HepG2 (cell line): ENCODE measurements at regions not wholly inside any gene's neighbourhood (a gene's known extent, or its start where the extent isn't known, plus 50 kb on each side); places are given as distances from the start of the nearest gene placed in this dataset.

Experiments used
- ATAC-seq: fragments of 200-7000 bp; cut with Tn5 transposase; 3 replicates; pipeline ENCODE4 v1.9.1; 2020; ENCODE audit warnings: mild to moderate bottlenecking, moderate library complexity
- BruUV-seq: library from RNA; stranded (reverse); fragments of 400-500 nt; replicated peaks from 2 replicates; lab custom pipeline; 2021; lab: Mats Ljungman, UMichigan
- CTCF ChIA-PET: fragments of 300-600 bp; formaldehyde crosslinking; extraction: SDS; loops from one replicate; lab custom pipeline; 2021; ENCODE audit warnings: low total read pairs, inconsistent platforms, low intra/inter-chr PET ratio; lab: Yijun Ruan, JAX
- POLR2A ChIA-PET: fragments of 350-600 bp; sonication (Branson Sonifier 250); formaldehyde crosslinking; loops from one replicate; lab custom pipeline; 2020; ENCODE audit warnings: antibody characterized with exemption, inconsistent platforms; lab: Yijun Ruan, JAX
- DNase-seq: peaks from one replicate; pipeline ENCODE4 v3.0.0-alpha.2; 2015; ENCODE audit warnings: low spot score
- FAIRE-seq: peaks from 3 replicates; lab custom pipeline; 2011; peaks lifted over from hg19 to GRCh38; lab: Jason Lieb, UNC
- H2AFZ ChIP-seq: one replicate; pipeline ENCODE4 v1.6.1; 2011; ENCODE audit warnings: low read length, inconsistent platforms
- H3K27ac ChIP-seq: fragments of 300-600 bp; 3 replicates; pipeline ENCODE4 v1.8.0; 2011; ENCODE audit warnings: mixed run types, mild to moderate bottlenecking, mixed read lengths, low read length, inconsistent platforms; ENCODE audit not compliant: insufficient read depth; ENCODE audit errors: extremely low read length
- H3K27me3 ChIP-seq, 2 experiments: fragments of 200-600 bp in 1 of 2; 2 replicates in 1 of 2; 3 replicates in 1 of 2; pipeline versions ENCODE4 v1.6.0 to v1.8.0; 2011; ENCODE audit warnings: low read length in 2 of 2, mild to moderate bottlenecking in 2 of 2, moderate library complexity in 2 of 2, inconsistent platforms in 1 of 2; ENCODE audit not compliant: insufficient read depth in 2 of 2, control insufficient read depth in 1 of 2
- H3K36me3 ChIP-seq, 2 experiments: fragments of 200-600 bp in 1 of 2; replicated peaks in 1 of 2; 2 replicates in 1 of 2; 3 replicates in 1 of 2; pipeline versions ENCODE4 v1.5.1 to v1.8.0; 2011; ENCODE audit warnings: low read length in 2 of 2, inconsistent platforms in 1 of 2; ENCODE audit not compliant: insufficient read depth in 2 of 2, control insufficient read depth in 1 of 2
- H3K4me1 ChIP-seq: 2 replicates; pipeline ENCODE4 v1.5.1; 2012; ENCODE audit warnings: low read length, inconsistent platforms; ENCODE audit not compliant: insufficient read depth
- H3K4me2 ChIP-seq: 2 replicates; pipeline ENCODE4 v1.6.0; 2011; ENCODE audit warnings: low read depth, low read length, inconsistent platforms
- H3K4me3 ChIP-seq, 3 experiments: fragments of 200-600 bp in 1 of 3; sonication (generic), shearing (Covaris generic) in 1 of 3; replicated peaks in 1 of 3; 2 replicates each; pipeline ENCODE4 v1.5.1; 2011 to 2016; ENCODE audit warnings: low read length in 3 of 3, inconsistent platforms in 2 of 3, low read depth in 2 of 3, mild to moderate bottlenecking in 2 of 3, control low read depth in 1 of 3, mixed read lengths in 1 of 3; ENCODE audit not compliant: insufficient read depth in 1 of 3
- H3K79me2 ChIP-seq: one replicate; pipeline ENCODE4 v1.6.1; 2011; ENCODE audit warnings: low read length, inconsistent platforms; ENCODE audit not compliant: insufficient read depth
- H3K9ac ChIP-seq: 2 replicates; pipeline ENCODE4 v1.6.0; 2011; ENCODE audit warnings: mild to moderate bottlenecking, low read depth, low read length, inconsistent platforms; ENCODE audit not compliant: insufficient read depth
- H3K9me3 ChIP-seq: 2 replicates; pipeline ENCODE4 v1.5.1; 2012; ENCODE audit warnings: mild to moderate bottlenecking, low read length
- H4K20me1 ChIP-seq: 2 replicates; pipeline ENCODE4 v1.6.0; 2011; ENCODE audit warnings: inconsistent platforms, mild to moderate bottlenecking, low read length, moderate library complexity; ENCODE audit not compliant: insufficient read depth
- CREB1 ChIP-seq, 2 experiments: fragments of 450-650 bp in 1 of 2; IDR thresholded peaks; 2 replicates each; pipeline ENCODE4 v1.6.1; 2016 to 2017; ENCODE audit warnings: control low read depth in 1 of 2, mild to moderate bottlenecking in 1 of 2, missing compliant biosample characterization in 1 of 2, missing genetic modification characterization in 1 of 2
- DPF2 ChIP-seq: sonication (generic); formaldehyde crosslinking; IDR thresholded peaks from 2 replicates; pipeline ENCODE4 v1.4.0; 2020; ENCODE audit warnings: mild to moderate bottlenecking, low read depth, missing genetic modification reagents, borderline replicate concordance
- ETS1 ChIP-seq: sonication (generic); formaldehyde crosslinking; IDR thresholded peaks from 2 replicates; pipeline ENCODE4 v1.4.0; 2020; ENCODE audit warnings: missing genetic modification reagents
- FOXA1 ChIP-seq, 2 experiments: fragments of 450-650 bp in 1 of 2; sonication (generic) in 1 of 2; formaldehyde crosslinking in 1 of 2; IDR thresholded peaks; 2 replicates each; pipeline versions ENCODE4 v1.4.0 to v1.6.1; 2016 to 2020; ENCODE audit warnings: missing genetic modification reagents in 1 of 2
- HDAC1 ChIP-seq: sonication (generic); formaldehyde crosslinking; IDR thresholded peaks from 2 replicates; pipeline ENCODE4 v1.5.1; 2020; ENCODE audit warnings: mild to moderate bottlenecking, missing genetic modification reagents
- RORA ChIP-seq: sonication (generic); formaldehyde crosslinking; IDR thresholded peaks from 2 replicates; pipeline ENCODE4 v1.5.0; 2020; ENCODE audit warnings: mild to moderate bottlenecking, missing genetic modification reagents, moderate library complexity
- ZNF350 ChIP-seq: sonication (generic); formaldehyde crosslinking; IDR thresholded peaks from 2 replicates; pipeline ENCODE4 v1.4.0; 2020; ENCODE audit warnings: mild to moderate bottlenecking, low read depth, missing genetic modification reagents, borderline replicate concordance
- ZNF546 ChIP-seq: sonication (generic); formaldehyde crosslinking; conservative IDR thresholded peaks from 2 replicates; pipeline ENCODE4 v1.8.1; 2023; ENCODE audit warnings: mild to moderate bottlenecking, missing genetic modification reagents
- WGBS: methylation state at CpG from one replicate; pipeline ENCODE4 v1.1.6; 2017; ENCODE audit warnings: low lambda C conversion rate; 5-methylcytosine and 5-hydroxymethylcytosine counted together
- in situ Hi-C: cut with HindIII; loops from 2 replicates; pipeline ENCODE4 v1.10.0; 2017; ENCODE audit warnings: low pct_unique_long_range_greater_than_20kb; ENCODE audit not compliant: extremely low pct_ligation_motif_present
- intact Hi-C: fragments of 100-400 bp; cut with micrococcal nuclease; formaldehyde crosslinking; loops from one replicate; pipeline ENCODE4 v1.10.0; 2022; ENCODE audit not compliant: unreplicated experiment

- TF ChIP-seq ETS1 (CRISPR knock-in tag) (no peak), DPF2 (CRISPR knock-in tag) (no peak), ZNF350 (CRISPR knock-in tag) (no peak)
Observed at GRCh38 chr2:115921541-115921940, 1479.1 kb downstream of the DPP10 start (continued).

DNA sequence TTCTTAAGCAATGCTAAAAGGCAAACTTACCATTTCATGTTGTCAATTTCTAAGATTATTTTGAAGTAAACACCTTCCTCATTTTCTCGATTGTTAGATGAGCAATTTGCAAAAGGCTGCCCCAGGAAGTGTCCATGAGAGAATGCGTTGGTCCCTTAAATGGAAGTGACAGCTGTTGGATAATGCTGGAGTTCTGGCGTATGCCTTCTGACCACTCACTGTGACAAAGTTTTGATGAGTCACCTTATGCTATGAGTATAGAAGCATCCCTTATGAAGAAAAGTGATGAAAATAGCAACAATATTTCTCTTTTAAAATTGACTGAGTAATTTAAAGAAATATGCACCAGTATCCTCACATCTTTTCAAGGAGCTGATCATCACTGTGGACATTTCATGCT lies 1497.5 kb downstream of the DPP10 start:
- ATAC-seq (no peak), FAIRE-seq (no peak)
- no peaks in the 10 kb centered on the region for H3K4me1 ChIP-seq
- H3K9ac ChIP-seq: no peak overlapping the region
- no peaks in the 10 kb centered on the region for H3K27me3 ChIP-seq
- no peak overlapping the region for H3K27ac ChIP-seq
- intact Hi-C loops: no loop called here
- H3K4me2 ChIP-seq: no peak overlapping the region
- no peaks in the 10 kb centered on the region for H4K20me1 ChIP-seq
- H2AFZ ChIP-seq: no peak overlapping the region
- H3K9me3 ChIP-seq: peaks cover 87% of the 10 kb centered on the region
- ChIA-PET POLR2A (no interaction called here), CTCF (no interaction called here)
- no peaks in the 10 kb centered on the region for H3K79me2 ChIP-seq
- no peak overlapping the region for H3K4me3 ChIP-seq
- 21% methylated on average over 3 of the region's 3 CpGs for WGBS
- TF ChIP-seq ZNF546 (CRISPR knock-in tag): no peak
- TF ChIP-seq CREB1 (IDR thresholded peaks at IDR 0.05): peak; percentile 11; the same call in 1 of the 2 replicates
- no peak for TF ChIP-seq CREB1 (CRISPR knock-in tag; IDR thresholded peaks at IDR 0.05)
- TF ChIP-seq, all 625 proteins: peak for 1
- in situ Hi-C loops: no loop called here
- no TSS peak for BruUV-seq
- no peak for DNase-seq
- no peaks in the 10 kb centered on the region for H3K36me3 ChIP-seq

- BruUV-seq: no TSS peak
- no peak overlapping the region for H3K4me2 ChIP-seq
- peaks cover 93% of the 10 kb centered on the region for H3K9me3 ChIP-seq
- H3K4me1 ChIP-seq: no peaks in the 10 kb centered on the region
- WGBS: 16% methylated on average over 5 of the region's 5 CpGs
- no peak for FAIRE-seq
- ATAC-seq: no peak
- DNase-seq: no peak
- H3K27me3 ChIP-seq: no peaks in the 10 kb centered on the region
- no peak overlapping the region for H3K4me3 ChIP-seq
- no peaks in the 10 kb centered on the region for H4K20me1 ChIP-seq
- intact Hi-C loops: no loop called here
- ChIA-PET CTCF (no interaction called here), POLR2A (no interaction called here)
- no peak overlapping the region for H3K27ac ChIP-seq
- H3K9ac ChIP-seq: no peak overlapping the region
- H3K79me2 ChIP-seq: no peaks in the 10 kb centered on the region
- no peak overlapping the region for H2AFZ ChIP-seq
- TF ChIP-seq RORA (CRISPR knock-in tag) (no peak), FOXA1 (IDR thresholded peaks at IDR 0.05) (no peak), FOXA1 (CRISPR knock-in tag; IDR thresholded peaks at IDR 0.05) (no peak), HDAC1 (CRISPR knock-in tag) (no peak)
- H3K36me3 ChIP-seq: no peaks in the 10 kb centered on the region
- in situ Hi-C loops: no loop called here
Observed at GRCh38 chr2:115942800-115943199, 1500.4 kb downstream of the DPP10 start.
